ENCODE measurements at regions not wholly inside any gene's neighbourhood (a gene's known extent, or its start where the extent isn't known, plus 50 kb on each side); places are given as distances from the start of the nearest gene placed in this dataset.

DNA sequence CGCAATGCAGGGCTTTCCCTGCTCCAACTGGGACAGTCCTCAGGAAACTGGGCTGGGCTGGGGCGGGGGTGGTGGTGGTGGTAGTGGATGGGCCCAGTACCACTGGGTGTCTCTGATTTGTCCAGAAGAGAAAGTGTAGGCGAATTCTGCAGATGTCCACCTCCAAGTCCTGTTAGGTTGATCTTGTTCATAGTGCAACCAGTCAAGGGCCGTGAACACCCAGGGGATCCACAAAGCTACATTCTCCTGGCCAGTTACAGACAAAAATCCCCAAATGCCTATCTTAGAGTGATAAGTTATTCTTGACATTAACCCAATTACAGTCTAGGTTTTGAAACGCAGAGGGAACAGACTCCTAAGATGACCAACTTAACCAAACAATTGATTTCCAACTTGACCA, 97.5 kb upstream of the SHB start:
- Histone ChIP-seq H3K4me3 (replicated peaks in 1 of 3; ENCODE audit: low read depth in 2 of 3, low read length in 3 of 3) (no peak overlapping the region), H3K36me3 (replicated peaks in 1 of 2; ENCODE audit: control insufficient read depth in 1 of 2, insufficient read depth in 2 of 2, low read length in 2 of 2) (no peaks in the 10 kb centered on the region), H3K9ac (ENCODE audit: insufficient read depth, low read length, poor library complexity, severe bottlenecking) (no peak overlapping the region), H3K4me2 (replicated peaks; ENCODE audit: extremely low read depth, low read length, poor library complexity, severe bottlenecking) (no peak overlapping the region), H3K27me3 (ENCODE audit: control insufficient read depth in 2 of 2, insufficient read depth in 2 of 2, low read length in 2 of 2) (no peaks in the 10 kb centered on the region), H2AFZ (ENCODE audit: insufficient read depth, low read depth, low read length, poor library complexity, severe bottlenecking) (no peak overlapping the region), H3K27ac (ENCODE audit: low read depth in 1 of 2, low read length in 2 of 2) (no peak overlapping the region), H3K79me2 (ENCODE audit: insufficient read depth, low read length) (no peaks in the 10 kb centered on the region), H4K20me1 (ENCODE audit: insufficient read depth, low read length) (no peaks in the 10 kb centered on the region), H3K4me1 (ENCODE audit: control insufficient read depth in 1 of 2, insufficient read depth in 2 of 2, low read length in 2 of 2) (no peaks in the 10 kb centered on the region), H3K9me3 (replicated peaks in 1 of 2; ENCODE audit: control insufficient read depth in 1 of 2, insufficient read depth in 1 of 2, low read length in 2 of 2) (peaks cover 15 to 21% of the 10 kb centered on the region in 2 donors)
- Mint-ChIP-seq H3K4me3 (no peak overlapping the region), H3K27ac (no peak overlapping the region), H3K27me3 (ENCODE audit: low read depth in 3 of 3) (peaks cover 0 to 6% (median 6%) of the 10 kb centered on the region in 3 donors), H3K4me1 (peaks cover 6% of the 10 kb centered on the region), H3K9me3 (peaks cover 17 to 27% (median 20%) of the 10 kb centered on the region in 7 donors), H3K36me3 (no peaks in the 10 kb centered on the region)
- intact Hi-C loops (cut with micrococcal nuclease) = no loop called here
- TF ChIP-seq, protein P1, sequence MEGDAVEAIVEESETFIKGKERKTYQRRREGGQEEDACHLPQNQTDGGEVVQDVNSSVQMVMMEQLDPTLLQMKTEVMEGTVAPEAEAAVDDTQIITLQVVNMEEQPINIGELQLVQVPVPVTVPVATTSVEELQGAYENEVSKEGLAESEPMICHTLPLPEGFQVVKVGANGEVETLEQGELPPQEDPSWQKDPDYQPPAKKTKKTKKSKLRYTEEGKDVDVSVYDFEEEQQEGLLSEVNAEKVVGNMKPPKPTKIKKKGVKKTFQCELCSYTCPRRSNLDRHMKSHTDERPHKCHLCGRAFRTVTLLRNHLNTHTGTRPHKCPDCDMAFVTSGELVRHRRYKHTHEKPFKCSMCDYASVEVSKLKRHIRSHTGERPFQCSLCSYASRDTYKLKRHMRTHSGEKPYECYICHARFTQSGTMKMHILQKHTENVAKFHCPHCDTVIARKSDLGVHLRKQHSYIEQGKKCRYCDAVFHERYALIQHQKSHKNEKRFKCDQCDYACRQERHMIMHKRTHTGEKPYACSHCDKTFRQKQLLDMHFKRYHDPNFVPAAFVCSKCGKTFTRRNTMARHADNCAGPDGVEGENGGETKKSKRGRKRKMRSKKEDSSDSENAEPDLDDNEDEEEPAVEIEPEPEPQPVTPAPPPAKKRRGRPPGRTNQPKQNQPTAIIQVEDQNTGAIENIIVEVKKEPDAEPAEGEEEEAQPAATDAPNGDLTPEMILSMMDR (IDR thresholded peaks at IDR 0.05) = no peak
- WGBS (ENCODE audit: insufficient coverage) = 100% methylated on average over 1 of the region's 5 CpGs
- no peak for DNase-seq

GRCh38 chr9:38164659-38165221, 95.7 kb upstream of the SHB start:
- H3K36me3 Mint-ChIP-seq = no peaks in the 10 kb centered on the region
- Histone ChIP-seq H3K4me1 (ENCODE audit: control insufficient read depth in 1 of 2, insufficient read depth in 2 of 2, low read length in 2 of 2) (no peaks in the 10 kb centered on the region), H3K4me2 (replicated peaks; ENCODE audit: extremely low read depth, low read length, poor library complexity, severe bottlenecking) (no peak overlapping the region), H3K27me3 (ENCODE audit: control insufficient read depth in 2 of 2, insufficient read depth in 2 of 2, low read length in 2 of 2) (no peaks in the 10 kb centered on the region), H3K9me3 (replicated peaks in 1 of 2; ENCODE audit: control insufficient read depth in 1 of 2, insufficient read depth in 1 of 2, low read length in 2 of 2) (peaks cover 0 to 3% of the 10 kb centered on the region in 2 donors), H3K4me3 (replicated peaks in 1 of 3; ENCODE audit: low read depth in 2 of 3, low read length in 3 of 3) (no peak overlapping the region), H3K79me2 (ENCODE audit: insufficient read depth, low read length) (no peaks in the 10 kb centered on the region), H3K36me3 (replicated peaks in 1 of 2; ENCODE audit: control insufficient read depth in 1 of 2, insufficient read depth in 2 of 2, low read length in 2 of 2) (no peaks in the 10 kb centered on the region), H4K20me1 (ENCODE audit: insufficient read depth, low read length) (no peaks in the 10 kb centered on the region), H3K9ac (ENCODE audit: insufficient read depth, low read length, poor library complexity, severe bottlenecking) (no peak overlapping the region), H3K27ac (ENCODE audit: low read depth in 1 of 2, low read length in 2 of 2) (no peak overlapping the region), H2AFZ (ENCODE audit: insufficient read depth, low read depth, low read length, poor library complexity, severe bottlenecking) (no peak overlapping the region)
- H3K27ac Mint-ChIP-seq = peak overlapping the region in 1 of 7 donors; percentile 4
- peaks cover 6% of the 10 kb centered on the region for H3K4me1 Mint-ChIP-seq
- H3K4me3 Mint-ChIP-seq = no peak overlapping the region
- H3K27me3 Mint-ChIP-seq (ENCODE audit: low read depth in 3 of 3) = peaks cover 0 to 7% (median 6%) of the 10 kb centered on the region in 3 donors
- intact Hi-C loops (cut with micrococcal nuclease) = loop anchor here (5.0 kb wide), 1 partner anchor 252 kb away; no protein-coding TSS in a partner anchor
- no peak for DNase-seq
- peaks cover under 1 to 12% (median 5%) of the 10 kb centered on the region in 7 donors for H3K9me3 Mint-ChIP-seq
- TF ChIP-seq, protein P1 (IDR thresholded peaks at IDR 0.05) = no peak
- WGBS (ENCODE audit: insufficient coverage) = 14% methylated on average over 6 of the region's 9 CpGs

All from CD14-positive monocyte (primary cell).